H1 (cell line): ENCODE measurements at regions not wholly inside any gene's neighbourhood (a gene's known extent, or its start where the extent isn't known, plus 50 kb on each side); places are given as distances from the start of the nearest gene placed in this dataset.

ENCODE experiments used
- EZH2 ChIP-seq: fragments of 200-600 bp; sonication (generic); IDR thresholded peaks from 2 replicates; pipeline ENCODE4 v1.7.1; 2012; ENCODE audit warnings: low read depth, mild to moderate bottlenecking, moderate library complexity, low read length, inconsistent platforms; ENCODE audit not compliant: severe bottlenecking
- NANOG ChIP-seq: IDR thresholded peaks from 2 replicates; pipeline ENCODE4 v1.6.1; 2011; ENCODE audit warnings: low read length, low read depth, mild to moderate bottlenecking, inconsistent platforms; ENCODE audit not compliant: insufficient read depth, poor library complexity, severe bottlenecking
- POLR2A ChIP-seq, 2 experiments: IDR thresholded peaks; 1 replicate in 1 of 2; 2 replicates in 1 of 2; pipeline ENCODE4 v1.6.1; 2011; ENCODE audit warnings: low read depth in 2 of 2, low read length in 2 of 2, mild to moderate bottlenecking in 2 of 2; ENCODE audit errors: control extremely low read depth in 1 of 2
- POLR2AphosphoS5 ChIP-seq: IDR thresholded peaks from 2 replicates; pipeline ENCODE4 v1.6.1; 2011; ENCODE audit warnings: low read depth, low read length
- SIN3A ChIP-seq, 2 experiments: IDR thresholded peaks in 1 of 2; conservative IDR thresholded peaks in 1 of 2; 2 replicates each; pipeline ENCODE4 v1.6.1; 2011 to 2012; ENCODE audit warnings: low read length in 2 of 2, improper control_type of control experiment in 1 of 2, low read depth in 1 of 2, mild to moderate bottlenecking in 1 of 2
- SRF ChIP-seq: IDR thresholded peaks from 2 replicates; pipeline ENCODE4 v1.6.1; 2011; ENCODE audit warnings: mild to moderate bottlenecking, low read depth, low read length, moderate library complexity
- TF ChIP-seq, protein P1 (sequence below): IDR thresholded peaks from 2 replicates; pipeline ENCODE4 v1.6.1; 2011; ENCODE audit warnings: low read length, improper control_type of control experiment

DNA sequence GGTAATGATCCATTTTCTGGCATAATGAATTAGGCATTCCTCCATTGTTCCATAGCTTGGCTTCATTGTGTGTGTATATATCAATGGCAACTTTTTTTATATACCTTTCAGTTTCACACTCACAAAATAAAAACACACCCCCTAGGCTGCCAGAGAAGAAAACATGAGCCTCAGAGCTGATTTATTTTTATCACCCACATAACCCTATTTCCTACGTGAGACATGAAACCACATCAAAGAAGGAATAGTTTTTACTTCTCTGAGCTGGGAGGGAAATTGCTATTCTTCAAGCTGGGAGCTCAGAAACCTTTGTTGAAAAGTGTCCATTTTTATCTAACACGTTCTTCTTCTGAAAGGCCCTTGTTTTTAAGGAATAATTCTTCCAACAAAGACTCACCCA lies 126.7 kb upstream of the RAI2 start (continued):
- TF ChIP-seq NANOG: no peak
- TF ChIP-seq POLR2A (IDR thresholded peaks at IDR 0.05; ENCODE audit: control extremely low read depth in 1 of 2, low read depth in 2 of 2, low read length in 2 of 2): no peak
- TF ChIP-seq EZH2: no peak
- no peak for TF ChIP-seq POLR2AphosphoS5
- TF ChIP-seq, protein P1, sequence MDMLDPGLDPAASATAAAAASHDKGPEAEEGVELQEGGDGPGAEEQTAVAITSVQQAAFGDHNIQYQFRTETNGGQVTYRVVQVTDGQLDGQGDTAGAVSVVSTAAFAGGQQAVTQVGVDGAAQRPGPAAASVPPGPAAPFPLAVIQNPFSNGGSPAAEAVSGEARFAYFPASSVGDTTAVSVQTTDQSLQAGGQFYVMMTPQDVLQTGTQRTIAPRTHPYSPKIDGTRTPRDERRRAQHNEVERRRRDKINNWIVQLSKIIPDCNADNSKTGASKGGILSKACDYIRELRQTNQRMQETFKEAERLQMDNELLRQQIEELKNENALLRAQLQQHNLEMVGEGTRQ: no peak
- no peak for TF ChIP-seq SRF
- no peak for TF ChIP-seq SIN3A (conservative IDR thresholded peaks at IDR 0.05 in 1 of 2, IDR thresholded peaks at IDR 0.05 in 1 of 2; ENCODE audit: low read depth in 1 of 2, low read length in 2 of 2)
